Stimulated activated naive B cell treated with anti-CD40 and anti-IgM and Interleukin-4, amounts not matched to agents 10 μg/mL and 1 μg/mL and 100 μg/mL, for 72 hours (primary cell): ENCODE measurements at regions not wholly inside any gene's neighbourhood (a gene's known extent, or its start where the extent isn't known, plus 50 kb on each side); places are given as distances from the start of the nearest gene placed in this dataset.
"Not testable (repeated sequence)": the region's sequence is repeated elsewhere in the genome, so short reads cannot be mapped to it uniquely, and the experiment has no call there.

Source experiments
- ATAC-seq, 2 donors: fragments of 150-1000 bp; cut with Tn5 transposase; replicated peaks; 2 replicates each; pipeline ENCODE4 v1.10.0; 2021; ENCODE audit warnings: moderate library complexity in 1 of 2
- DNase-seq: peaks from one replicate; pipeline ENCODE4 v3.0.0; 2021
- H3K27ac Mint-ChIP-seq: one replicate; pipeline ENCODE4 v1.8.0; 2022; ENCODE audit warnings: mild to moderate bottlenecking, mixed read lengths
- H3K27me3 Mint-ChIP-seq, 2 donors: one replicate each; pipeline ENCODE4 v1.8.0; 2022; ENCODE audit warnings: mixed read lengths in 2 of 2
- H3K36me3 Mint-ChIP-seq, 2 donors: one replicate each; pipeline ENCODE4 v1.8.0; 2022; ENCODE audit warnings: mixed read lengths in 2 of 2, mild to moderate bottlenecking in 1 of 2
- H3K4me1 Mint-ChIP-seq, 2 donors: one replicate each; pipeline ENCODE4 v1.8.0; 2022; ENCODE audit warnings: mixed read lengths in 2 of 2, mild to moderate bottlenecking in 1 of 2
- H3K4me3 Mint-ChIP-seq, 2 donors: one replicate each; pipeline ENCODE4 v1.8.0; 2022; ENCODE audit warnings: mild to moderate bottlenecking in 2 of 2, mixed read lengths in 2 of 2, moderate library complexity in 1 of 2
- H3K9me3 Mint-ChIP-seq, 2 donors: one replicate each; pipeline ENCODE4 v1.8.0; 2022; ENCODE audit warnings: mixed read lengths in 2 of 2, mild to moderate bottlenecking in 1 of 2

- H3K4me3 Mint-ChIP-seq: no peak overlapping the region
- DNase-seq (no peak), ATAC-seq (no peak)
- H3K27me3 Mint-ChIP-seq: peaks cover 23 to 43% of the 10 kb centered on the region in 2 donors
- no peaks in the 10 kb centered on the region for H3K36me3 Mint-ChIP-seq
- no peaks in the 10 kb centered on the region for H3K9me3 Mint-ChIP-seq
- H3K4me1 Mint-ChIP-seq: no peaks in the 10 kb centered on the region
- H3K27ac Mint-ChIP-seq: no peak overlapping the region
Observed at GRCh38 chr14:22185789-22186188, 403.2 kb downstream of the DAD1 start.

GRCh38 chr14:22185191-22185590, 403.8 kb downstream of the DAD1 start:
- H3K4me3 Mint-ChIP-seq: no peak overlapping the region
- no peaks in the 10 kb centered on the region for H3K4me1 Mint-ChIP-seq
- ATAC-seq: no peak
- H3K27ac Mint-ChIP-seq: no peak overlapping the region
- no peaks in the 10 kb centered on the region for H3K36me3 Mint-ChIP-seq
- DNase-seq: no peak
- no peaks in the 10 kb centered on the region for H3K9me3 Mint-ChIP-seq
- peaks cover 24 to 43% of the 10 kb centered on the region in 2 donors for H3K27me3 Mint-ChIP-seq

- ATAC-seq (no peak), DNase-seq (no peak)
- Mint-ChIP-seq H3K9me3 (no peaks in the 10 kb centered on the region), H3K27ac (no peak overlapping the region), H3K36me3 (no peaks in the 10 kb centered on the region), H3K27me3 (peaks cover 24 to 43% of the 10 kb centered on the region in 2 donors), H3K4me1 (no peaks in the 10 kb centered on the region), H3K4me3 (no peak overlapping the region)
Observed at GRCh38 chr14:22184830-22185168, 404.2 kb downstream of the DAD1 start.

GRCh38 chr14:22184157-22184829, 404.7 kb downstream of the DAD1 start:
- ATAC-seq (no peak), DNase-seq (no peak)
- no peaks in the 10 kb centered on the region for H3K36me3 Mint-ChIP-seq
- no peaks in the 10 kb centered on the region for H3K4me1 Mint-ChIP-seq
- no peaks in the 10 kb centered on the region for H3K9me3 Mint-ChIP-seq
- H3K4me3 Mint-ChIP-seq: no peak overlapping the region
- no peak overlapping the region for H3K27ac Mint-ChIP-seq
- H3K27me3 Mint-ChIP-seq: peaks cover 27 to 46% of the 10 kb centered on the region in 2 donors

- Mint-ChIP-seq H3K4me3 (no peak overlapping the region), H3K27me3 (peaks cover 45 to 73% of the 10 kb centered on the region in 2 donors), H3K9me3 (no peaks in the 10 kb centered on the region), H3K36me3 (no peaks in the 10 kb centered on the region), H3K27ac (no peak overlapping the region), H3K4me1 (peaks cover 7 to 13% of the 10 kb centered on the region in 2 donors)
- ATAC-seq (no peak), DNase-seq (no peak)
Observed at GRCh38 chr14:22180045-22180444, 409.0 kb downstream of the DAD1 start.

GRCh38 chr14:22179190-22179589, 409.8 kb downstream of the DAD1 start:
- no peak for ATAC-seq
- H3K27me3 Mint-ChIP-seq: peaks cover 43 to 69% of the 10 kb centered on the region in 2 donors
- peaks cover 7 to 13% of the 10 kb centered on the region in 2 donors for H3K4me1 Mint-ChIP-seq
- no peak overlapping the region for H3K27ac Mint-ChIP-seq
- H3K36me3 Mint-ChIP-seq: no peaks in the 10 kb centered on the region
- no peak for DNase-seq
- H3K9me3 Mint-ChIP-seq: no peaks in the 10 kb centered on the region
- H3K4me3 Mint-ChIP-seq: no peak overlapping the region

- H3K27ac Mint-ChIP-seq: no peak overlapping the region
- H3K9me3 Mint-ChIP-seq: no peaks in the 10 kb centered on the region
- ATAC-seq: peak in 1 of 2 donors; percentile 23
- peaks cover 7 to 13% of the 10 kb centered on the region in 2 donors for H3K4me1 Mint-ChIP-seq
- H3K36me3 Mint-ChIP-seq: no peaks in the 10 kb centered on the region
- peaks cover 46 to 75% of the 10 kb centered on the region in 2 donors for H3K27me3 Mint-ChIP-seq
- no peak overlapping the region for H3K4me3 Mint-ChIP-seq
- no peak for DNase-seq
Observed at GRCh38 chr14:22178333-22178839, 410.6 kb downstream of the DAD1 start.

GRCh38 chr14:22177870-22178269, 411.2 kb downstream of the DAD1 start:
- ATAC-seq: peak; percentile 48 to 51
- peaks cover 7 to 13% of the 10 kb centered on the region in 2 donors for H3K4me1 Mint-ChIP-seq
- H3K27me3 Mint-ChIP-seq: peaks cover 49 to 74% of the 10 kb centered on the region in 2 donors
- DNase-seq: no peak
- no peaks in the 10 kb centered on the region for H3K9me3 Mint-ChIP-seq
- no peaks in the 10 kb centered on the region for H3K36me3 Mint-ChIP-seq
- H3K4me3 Mint-ChIP-seq: no peak overlapping the region
- no peak overlapping the region for H3K27ac Mint-ChIP-seq

- Mint-ChIP-seq H3K9me3 (no peaks in the 10 kb centered on the region), H3K36me3 (no peaks in the 10 kb centered on the region), H3K4me1 (peaks cover 7 to 13% of the 10 kb centered on the region in 2 donors), H3K4me3 (no peak overlapping the region), H3K27me3 (peaks cover 47 to 68% of the 10 kb centered on the region in 2 donors), H3K27ac (no peak overlapping the region)
- DNase-seq: no peak
- no peak for ATAC-seq
Observed at GRCh38 chr14:22176957-22177356, 412.1 kb downstream of the DAD1 start.

- ATAC-seq, H3K36me3 Mint-ChIP-seq, H3K9me3 Mint-ChIP-seq, H3K4me3 Mint-ChIP-seq, H3K27ac Mint-ChIP-seq, DNase-seq: not testable (repeated sequence)
- peaks cover 40 to 57% of the 10 kb centered on the region in 2 donors for H3K27me3 Mint-ChIP-seq
- peaks cover 7 to 13% of the 10 kb centered on the region in 2 donors for H3K4me1 Mint-ChIP-seq
Observed at GRCh38 chr14:22175278-22175558, 413.8 kb downstream of the DAD1 start.

- DNase-seq (peak; percentile 13), ATAC-seq (peak in 1 of 2 donors; percentile 29)
- H3K27me3 Mint-ChIP-seq: peaks cover 34 to 52% of the 10 kb centered on the region in 2 donors
- H3K4me1 Mint-ChIP-seq: peaks cover 7 to 13% of the 10 kb centered on the region in 2 donors
- H3K4me3 Mint-ChIP-seq: no peak overlapping the region
- no peak overlapping the region for H3K27ac Mint-ChIP-seq
- H3K36me3 Mint-ChIP-seq: no peaks in the 10 kb centered on the region
- no peaks in the 10 kb centered on the region for H3K9me3 Mint-ChIP-seq
Observed at GRCh38 chr14:22174412-22175277, 414.4 kb downstream of the DAD1 start.

GRCh38 chr14:22168092-22168955, 420.7 kb downstream of the DAD1 start:
- peaks cover 9 to 19% of the 10 kb centered on the region in 2 donors for H3K27me3 Mint-ChIP-seq
- ATAC-seq (no peak), DNase-seq (no peak)
- H3K27ac Mint-ChIP-seq: no peak overlapping the region
- no peaks in the 10 kb centered on the region for H3K36me3 Mint-ChIP-seq
- H3K4me3 Mint-ChIP-seq: no peak overlapping the region
- no peaks in the 10 kb centered on the region for H3K9me3 Mint-ChIP-seq
- H3K4me1 Mint-ChIP-seq: no peaks in the 10 kb centered on the region

- DNase-seq (no peak), ATAC-seq (no peak)
- Mint-ChIP-seq H3K4me1 (no peaks in the 10 kb centered on the region), H3K4me3 (no peak overlapping the region), H3K27ac (no peak overlapping the region), H3K27me3 (peaks cover 10 to 17% of the 10 kb centered on the region in 2 donors), H3K9me3 (no peaks in the 10 kb centered on the region), H3K36me3 (no peaks in the 10 kb centered on the region)
Observed at GRCh38 chr14:22164616-22165015, 424.4 kb downstream of the DAD1 start.

GRCh38 chr14:22163051-22163450, 426.0 kb downstream of the DAD1 start:
- H3K4me3 Mint-ChIP-seq: no peak overlapping the region
- H3K27me3 Mint-ChIP-seq: peaks cover 10 to 28% of the 10 kb centered on the region in 2 donors
- peaks cover 5 to 7% of the 10 kb centered on the region in 2 donors for H3K4me1 Mint-ChIP-seq
- DNase-seq (no peak), ATAC-seq (no peak)
- H3K9me3 Mint-ChIP-seq: no peaks in the 10 kb centered on the region
- no peaks in the 10 kb centered on the region for H3K36me3 Mint-ChIP-seq
- H3K27ac Mint-ChIP-seq: no peak overlapping the region
